GM20000 (cell line): ENCODE measurements at regions not wholly inside any gene's neighbourhood (a gene's known extent, or its start where the extent isn't known, plus 50 kb on each side); places are given as distances from the start of the nearest gene placed in this dataset.

Experiments used
- DNase-seq: peaks from one replicate; pipeline ENCODE4 v3.0.0; 2012; ENCODE audit warnings: low spot score
- TF ChIP-seq, protein P1 (sequence below): IDR thresholded peaks from 2 replicates; pipeline ENCODE4 v1.5.1; 2012; ENCODE audit warnings: mild to moderate bottlenecking, control low read depth; ENCODE audit errors: extremely low read depth, missing control alignments

DNA sequence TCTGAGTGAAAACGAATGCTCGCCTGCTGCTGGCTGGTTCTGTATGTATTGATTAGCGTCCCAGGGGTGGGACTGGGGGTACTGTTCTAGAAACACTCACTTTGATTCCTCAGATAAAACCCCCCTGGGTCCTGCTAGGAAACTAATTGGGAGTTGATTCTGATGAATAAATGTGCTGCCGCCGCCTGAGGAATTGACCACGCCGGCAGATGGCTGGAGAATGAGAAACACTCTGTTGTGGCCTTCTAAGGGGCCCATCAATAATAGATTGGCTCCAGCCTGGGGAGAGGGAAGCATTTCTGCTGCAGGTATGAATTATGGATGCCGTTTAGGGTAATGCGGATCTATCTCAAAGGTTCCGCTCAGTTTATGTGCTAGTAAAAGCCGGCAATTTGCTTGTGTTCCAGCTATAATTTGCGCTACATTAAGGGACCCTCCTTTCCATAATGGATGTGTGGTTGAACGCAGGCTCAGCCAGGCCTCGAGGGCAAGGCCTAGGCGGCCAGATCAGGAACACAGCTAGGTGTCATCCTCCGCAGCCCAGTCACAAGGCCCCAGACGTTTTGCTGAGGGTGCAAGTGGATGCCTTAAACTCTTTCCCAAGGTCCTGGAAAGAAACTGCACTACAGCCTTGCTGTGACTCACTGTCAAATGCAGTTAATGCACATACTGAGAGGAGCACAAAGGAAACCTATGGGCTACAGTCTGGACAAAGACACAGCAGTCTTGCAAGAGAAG, 132.2 kb upstream of the HS3ST2 start:
- TF ChIP-seq, protein P1, sequence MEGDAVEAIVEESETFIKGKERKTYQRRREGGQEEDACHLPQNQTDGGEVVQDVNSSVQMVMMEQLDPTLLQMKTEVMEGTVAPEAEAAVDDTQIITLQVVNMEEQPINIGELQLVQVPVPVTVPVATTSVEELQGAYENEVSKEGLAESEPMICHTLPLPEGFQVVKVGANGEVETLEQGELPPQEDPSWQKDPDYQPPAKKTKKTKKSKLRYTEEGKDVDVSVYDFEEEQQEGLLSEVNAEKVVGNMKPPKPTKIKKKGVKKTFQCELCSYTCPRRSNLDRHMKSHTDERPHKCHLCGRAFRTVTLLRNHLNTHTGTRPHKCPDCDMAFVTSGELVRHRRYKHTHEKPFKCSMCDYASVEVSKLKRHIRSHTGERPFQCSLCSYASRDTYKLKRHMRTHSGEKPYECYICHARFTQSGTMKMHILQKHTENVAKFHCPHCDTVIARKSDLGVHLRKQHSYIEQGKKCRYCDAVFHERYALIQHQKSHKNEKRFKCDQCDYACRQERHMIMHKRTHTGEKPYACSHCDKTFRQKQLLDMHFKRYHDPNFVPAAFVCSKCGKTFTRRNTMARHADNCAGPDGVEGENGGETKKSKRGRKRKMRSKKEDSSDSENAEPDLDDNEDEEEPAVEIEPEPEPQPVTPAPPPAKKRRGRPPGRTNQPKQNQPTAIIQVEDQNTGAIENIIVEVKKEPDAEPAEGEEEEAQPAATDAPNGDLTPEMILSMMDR: no peak
- DNase-seq: no peak

DNA sequence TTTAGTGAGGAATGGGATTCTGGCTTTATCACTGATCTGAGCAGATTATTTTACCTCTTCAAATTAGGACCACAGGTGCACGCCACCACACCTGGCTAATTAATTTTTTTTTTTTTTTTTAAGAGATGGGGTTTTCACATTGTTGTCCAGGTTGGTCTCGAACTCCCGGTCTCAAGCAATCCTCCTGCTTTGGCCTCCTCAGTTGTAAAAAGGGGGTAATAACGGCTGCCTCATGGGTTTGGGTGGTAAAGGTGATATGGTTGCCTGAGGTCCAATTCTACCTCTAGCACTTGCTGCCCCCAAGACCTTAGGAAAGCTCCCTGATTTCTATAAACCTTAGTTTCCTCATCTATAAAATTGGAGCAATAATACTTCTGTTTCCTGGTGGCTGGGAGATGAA, 130.7 kb upstream of the HS3ST2 start:
- no peak for DNase-seq
- TF ChIP-seq, protein P1: no peak

DNA sequence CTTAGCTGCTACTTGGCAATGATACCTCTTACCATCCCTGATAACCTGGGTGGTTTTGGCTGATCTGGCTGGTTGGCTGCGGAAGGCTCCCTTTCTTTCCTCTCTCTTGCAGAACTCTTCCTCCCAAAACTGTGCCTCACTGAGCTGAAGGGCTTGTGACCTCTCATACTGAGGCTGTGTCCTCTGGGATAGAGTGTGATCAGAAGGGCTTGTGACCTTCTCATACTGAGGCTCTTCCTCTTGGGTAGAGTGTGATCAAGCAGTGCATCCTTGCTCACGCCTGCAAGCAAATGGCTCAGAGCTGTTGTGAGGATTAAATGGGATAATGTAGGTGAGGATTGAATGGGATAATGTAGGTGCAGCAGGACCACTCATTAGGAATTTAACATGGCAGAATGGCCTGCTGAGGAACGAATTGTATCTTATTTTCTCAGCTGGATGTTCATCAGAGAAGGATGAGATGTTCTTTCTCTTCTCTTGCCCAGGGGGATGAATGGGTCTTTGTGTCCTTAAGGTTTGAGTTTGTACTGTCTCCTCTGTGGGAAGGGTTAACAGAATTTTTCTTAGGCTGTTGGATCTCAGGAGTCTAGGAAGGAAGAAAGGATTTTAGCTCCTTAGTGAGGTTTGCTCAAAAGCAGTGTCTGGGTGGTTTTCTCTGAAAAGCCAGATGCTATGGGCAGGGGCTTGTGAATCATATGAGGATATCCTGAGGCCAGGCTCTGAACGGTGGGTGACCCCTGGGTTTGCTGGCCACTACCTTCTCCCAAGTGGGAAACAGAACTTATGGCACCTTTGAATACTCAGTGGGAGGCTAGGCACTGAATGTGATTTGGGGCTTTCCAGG, 130.0 kb upstream of the HS3ST2 start:
- TF ChIP-seq, protein P1: no peak
- no peak for DNase-seq

DNA sequence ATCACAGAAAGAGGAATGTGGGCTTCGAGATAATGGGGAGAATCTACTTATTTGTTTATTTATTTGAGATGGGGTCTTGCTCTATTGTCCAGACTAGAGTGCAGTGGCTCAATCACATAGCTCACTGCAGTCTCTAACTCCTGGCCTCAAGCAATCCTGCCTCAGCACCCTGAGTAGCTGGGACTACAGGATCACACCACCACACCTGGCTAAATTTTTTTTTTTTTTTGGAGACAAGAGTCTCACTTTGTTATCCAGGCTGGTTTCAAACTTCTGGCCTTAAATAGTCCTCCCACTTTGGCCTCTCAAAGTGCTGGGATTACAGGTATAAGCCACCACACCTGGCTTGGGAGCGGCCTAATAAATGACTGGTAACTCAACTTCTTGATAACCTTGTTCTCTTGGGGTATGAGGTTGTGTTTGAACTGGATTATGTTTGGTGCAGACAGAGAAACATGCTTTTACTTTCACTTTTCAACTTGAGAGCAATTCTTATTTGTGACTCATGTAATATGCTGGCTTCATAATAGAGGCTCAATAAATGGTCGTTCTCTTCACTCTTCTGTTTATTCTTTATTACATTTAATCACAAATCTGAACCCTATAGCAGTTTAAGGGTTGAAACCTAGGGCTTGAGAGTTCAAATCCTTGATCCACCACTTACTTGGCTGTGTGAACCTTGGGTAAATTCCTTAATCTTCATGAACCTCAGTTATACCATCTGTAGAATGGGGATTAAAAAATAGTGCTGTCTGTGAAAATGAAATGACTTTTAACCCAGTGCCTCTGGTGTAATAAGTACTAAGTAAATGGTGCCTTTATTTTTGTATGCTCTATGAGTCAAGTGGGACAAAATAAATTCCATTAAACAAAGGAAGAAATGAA, 129.1 kb upstream of the HS3ST2 start:
- no peak for DNase-seq
- TF ChIP-seq, protein P1: no peak

DNA sequence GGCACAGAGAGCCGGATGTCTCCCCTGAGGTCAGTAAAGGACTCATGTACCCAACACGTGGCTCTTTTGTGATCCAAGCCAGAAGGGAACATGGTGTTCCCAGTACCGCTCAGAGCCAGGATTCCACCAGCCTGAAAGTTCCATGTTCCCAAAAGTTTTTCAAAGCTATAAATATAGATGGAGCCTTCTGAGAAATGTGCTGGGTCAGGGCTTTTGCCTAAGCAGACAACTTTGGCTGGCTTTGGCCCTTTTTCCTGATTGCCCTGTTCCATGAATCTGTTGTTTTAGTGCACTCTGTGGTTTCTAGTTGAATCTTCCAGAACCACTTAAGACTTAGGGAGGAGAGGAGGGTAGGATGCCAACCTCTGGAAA, 128.5 kb upstream of the HS3ST2 start:
- TF ChIP-seq, protein P1: no peak
- no peak for DNase-seq

DNA sequence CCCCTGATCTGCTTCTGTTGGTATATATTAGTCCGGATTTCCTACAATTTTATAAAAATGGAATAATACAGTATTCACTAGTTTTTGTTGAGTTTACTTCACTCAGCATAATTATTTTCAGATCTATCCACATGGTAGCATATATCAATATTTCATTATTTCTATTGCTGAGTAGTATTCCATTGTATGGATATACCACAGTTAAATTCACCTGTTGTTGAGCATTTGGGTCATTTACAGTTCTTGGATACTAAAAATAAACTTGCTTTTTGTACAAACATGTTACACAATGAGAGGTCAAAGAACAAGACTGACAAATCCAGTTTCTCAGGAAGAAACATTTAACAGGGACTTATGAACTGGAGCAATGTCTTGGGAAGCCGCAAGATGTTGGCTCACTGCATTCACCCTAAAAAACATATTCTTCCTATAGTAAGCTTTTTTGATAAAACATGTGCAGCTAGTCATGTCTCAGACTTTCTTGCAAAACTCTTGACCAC, 126.9 kb upstream of the HS3ST2 start:
- TF ChIP-seq, protein P1: no peak

More for the DNA sequence above, 126.9 kb upstream of the HS3ST2 start:
- no peak for DNase-seq
